NCI-H524 treated with DMSO at 0.1 percent for 48 hours (cell line): ENCODE measurements at regions not wholly inside any gene's neighbourhood (a gene's known extent, or its start where the extent isn't known, plus 50 kb on each side); places are given as distances from the start of the nearest gene placed in this dataset.
"Not testable (repeated sequence)": the region's sequence is repeated elsewhere in the genome, so short reads cannot be mapped to it uniquely, and the experiment has no call there.

Experiments
- DNase-seq: peaks from one replicate; lab custom pipeline; 2025; lab: John Stamatoyannopoulos, UW

GRCh38 chr10:107994621-107995270, 830.2 kb upstream of the SORCS1 start:
- no peak for DNase-seq

- DNase-seq, result no peak
These were observed 822.1 kb upstream of the SORCS1 start for GRCh38 chr10:107986571-107986970.

GRCh38 chr10:107984581-107984980, 820.1 kb upstream of the SORCS1 start:
- no peak for DNase-seq

GRCh38 chr10:107984149-107984548, 819.6 kb upstream of the SORCS1 start:
- no peak for DNase-seq

GRCh38 chr10:107978455-107978854, 813.9 kb upstream of the SORCS1 start:
- no peak for DNase-seq

- no peak for DNase-seq
These were observed 807.5 kb upstream of the SORCS1 start for GRCh38 chr10:107971973-107972372.

- no peak for DNase-seq
These were observed 806.9 kb upstream of the SORCS1 start for GRCh38 chr10:107971411-107971810.

- no peak for DNase-seq
These were observed 806.0 kb upstream of the SORCS1 start for GRCh38 chr10:107970512-107970911.

GRCh38 chr10:107969936-107970335, 805.4 kb upstream of the SORCS1 start:
- DNase-seq, result no peak

- no peak for DNase-seq
These were observed 802.3 kb upstream of the SORCS1 start for GRCh38 chr10:107966826-107967225.

GRCh38 chr10:107952649-107953556, 788.4 kb upstream of the SORCS1 start:
- no peak for DNase-seq

- DNase-seq, result not testable (repeated sequence)
These were observed 786.0 kb upstream of the SORCS1 start for GRCh38 chr10:107950411-107951062.

GRCh38 chr10:107942826-107943225, 778.3 kb upstream of the SORCS1 start:
- no peak for DNase-seq

- DNase-seq, result no peak
These were observed 768.6 kb upstream of the SORCS1 start for GRCh38 chr10:107933076-107933475.

- no peak for DNase-seq
These were observed 767.3 kb upstream of the SORCS1 start for GRCh38 chr10:107931808-107932207.

GRCh38 chr10:107930037-107930436, 765.5 kb upstream of the SORCS1 start:
- DNase-seq, result no peak

GRCh38 chr10:107924458-107924857, 760.0 kb upstream of the SORCS1 start:
- no peak for DNase-seq

- no peak for DNase-seq
These were observed 755.2 kb upstream of the SORCS1 start for GRCh38 chr10:107919626-107920235.

GRCh38 chr10:107918171-107918570, 753.7 kb upstream of the SORCS1 start:
- no peak for DNase-seq

- no peak for DNase-seq
These were observed 750.7 kb upstream of the SORCS1 start for GRCh38 chr10:107915215-107915610.

- DNase-seq, result no peak
These were observed 750.1 kb upstream of the SORCS1 start for GRCh38 chr10:107914450-107915214.
